GM18858 (cell line): ENCODE measurements at regions not wholly inside any gene's neighbourhood (a gene's known extent, or its start where the extent isn't known, plus 50 kb on each side); places are given as distances from the start of the nearest gene placed in this dataset.

ENCODE experiments used
- ATAC-seq: cut with Tn5 transposase; IDR thresholded peaks from one replicate; pipeline ENCODE4 v1.9.1; 2021; ENCODE audit not compliant: unreplicated experiment

GRCh38 chr13:103306163-103306562, 239.9 kb upstream of the SLC10A2 start:
- no peak for ATAC-seq

- ATAC-seq: no peak
Observed at GRCh38 chr13:103303078-103303651, 236.9 kb upstream of the SLC10A2 start.

DNA sequence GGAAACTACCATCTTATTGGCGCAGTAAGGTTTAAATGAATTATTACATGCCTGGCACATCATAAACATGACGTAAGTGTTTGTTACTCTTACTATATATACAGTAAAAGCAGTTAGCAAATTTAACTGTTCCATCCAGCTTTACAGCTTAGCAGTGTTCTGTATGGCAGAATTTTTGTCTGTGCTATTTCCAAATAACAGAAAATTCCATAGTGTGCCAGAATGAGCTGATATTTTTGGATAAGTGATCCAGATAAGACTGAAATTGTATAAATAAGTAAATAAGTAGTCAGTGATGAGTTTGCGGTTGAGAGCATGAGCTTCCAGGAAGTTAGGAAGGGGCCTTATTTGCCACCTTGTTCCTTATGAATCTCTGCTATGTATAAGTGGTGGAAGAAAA, 236.5 kb upstream of the SLC10A2 start:
- ATAC-seq: no peak

DNA sequence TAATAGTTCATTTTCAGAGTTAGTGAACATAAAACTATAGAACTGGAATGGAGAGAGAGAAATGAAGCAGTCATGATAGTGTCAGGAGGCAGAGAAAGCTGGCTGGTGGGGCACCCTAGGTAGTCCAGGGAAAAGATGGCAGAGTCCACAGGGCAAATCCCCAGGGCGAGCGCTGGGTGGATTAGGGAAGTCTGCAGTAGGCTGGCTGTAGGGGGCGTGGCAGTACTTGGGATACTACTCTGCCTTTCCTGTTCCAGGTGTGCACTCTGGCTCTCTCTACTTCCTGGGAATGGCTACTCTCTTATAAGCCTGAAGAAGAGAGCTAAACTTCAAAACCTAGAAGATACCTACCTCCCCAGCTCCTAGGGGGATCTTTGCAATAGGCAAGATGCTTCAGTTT, 232.9 kb upstream of the SLC10A2 start:
- no peak for ATAC-seq

GRCh38 chr13:103297083-103297482, 230.9 kb upstream of the SLC10A2 start:
- no peak for ATAC-seq

DNA sequence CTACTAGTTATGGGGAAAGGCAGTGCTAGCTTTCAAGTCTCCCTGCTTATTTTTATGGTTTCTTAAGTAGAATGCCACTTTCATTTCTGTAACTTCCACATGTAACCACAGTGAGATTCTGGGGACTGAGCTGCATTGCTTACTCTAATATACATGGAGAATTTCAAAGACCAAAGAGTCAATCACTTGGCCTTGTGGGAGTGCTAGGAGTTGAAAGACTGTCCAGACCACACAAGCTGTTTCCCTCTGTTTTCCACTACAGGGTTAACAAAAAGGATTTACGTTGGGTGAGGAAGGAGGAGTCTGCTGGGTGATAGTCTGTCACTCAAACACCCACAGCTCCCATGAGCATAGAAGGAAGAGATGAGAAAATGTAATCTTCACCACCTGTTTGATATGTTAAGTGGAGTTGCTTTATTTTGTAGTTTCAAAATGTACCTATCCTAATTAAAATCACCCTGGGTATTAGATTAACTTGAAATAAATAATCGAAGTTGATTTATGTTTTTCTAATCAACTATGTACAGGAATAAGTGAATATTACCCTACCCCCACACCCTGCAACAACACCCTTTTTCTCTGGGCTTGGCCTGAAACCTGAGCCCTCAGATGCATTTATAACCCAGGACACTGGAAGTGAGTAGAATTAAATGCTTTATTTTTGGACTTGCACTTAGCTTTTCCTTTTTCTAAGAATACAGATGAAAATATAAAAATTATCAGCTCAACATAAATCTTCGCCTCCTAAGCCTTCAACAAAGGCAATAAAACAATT, 225.8 kb upstream of the SLC10A2 start:
- ATAC-seq: peak; percentile 40

GRCh38 chr13:103291226-103291625, 225.0 kb upstream of the SLC10A2 start:
- no peak for ATAC-seq

GRCh38 chr13:103289681-103290080, 223.5 kb upstream of the SLC10A2 start:
- ATAC-seq: no peak

DNA sequence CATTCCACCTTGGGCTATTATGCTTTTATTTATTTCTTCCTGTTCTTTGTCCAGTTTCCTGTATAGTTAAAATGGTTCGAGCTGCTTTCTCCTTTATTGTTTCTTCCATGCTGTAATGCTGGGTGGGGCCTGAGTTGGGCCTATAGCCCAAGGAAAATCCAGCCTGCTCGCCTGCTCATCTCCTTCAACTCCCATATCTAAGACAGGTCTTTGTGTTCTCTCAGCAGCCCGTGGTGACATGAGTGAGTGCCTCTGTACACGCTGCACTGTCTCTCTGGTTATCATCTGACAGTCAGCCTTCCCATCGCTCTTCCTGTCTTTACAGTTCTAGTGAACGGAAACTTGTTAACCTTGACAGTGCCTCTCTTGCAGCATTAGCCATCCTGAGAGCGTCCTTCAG, 221.9 kb upstream of the SLC10A2 start:
- no peak for ATAC-seq

GRCh38 chr13:103287659-103288058, 221.4 kb upstream of the SLC10A2 start:
- ATAC-seq: no peak

DNA sequence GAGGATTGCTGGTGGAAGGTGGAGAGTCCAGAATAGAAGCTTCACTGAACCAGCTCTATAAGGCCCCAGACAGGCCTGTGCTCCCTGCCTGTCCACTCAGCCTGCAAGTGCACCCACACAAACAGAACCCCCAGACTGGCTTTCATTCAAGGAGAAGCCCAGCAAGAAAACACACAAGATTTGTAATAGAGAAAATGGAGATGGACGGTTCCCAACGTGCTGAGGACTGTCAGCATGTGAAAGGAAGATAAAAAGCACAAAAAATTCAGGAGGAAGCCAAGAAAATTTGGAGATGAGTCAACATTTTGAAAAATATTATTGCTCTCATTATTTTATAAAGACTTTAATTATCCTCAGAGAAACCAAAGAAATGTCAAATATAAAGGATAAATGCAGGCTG, 218.2 kb upstream of the SLC10A2 start:
- ATAC-seq: no peak

- ATAC-seq: no peak
Observed at GRCh38 chr13:103283451-103283820, 217.2 kb upstream of the SLC10A2 start.

DNA sequence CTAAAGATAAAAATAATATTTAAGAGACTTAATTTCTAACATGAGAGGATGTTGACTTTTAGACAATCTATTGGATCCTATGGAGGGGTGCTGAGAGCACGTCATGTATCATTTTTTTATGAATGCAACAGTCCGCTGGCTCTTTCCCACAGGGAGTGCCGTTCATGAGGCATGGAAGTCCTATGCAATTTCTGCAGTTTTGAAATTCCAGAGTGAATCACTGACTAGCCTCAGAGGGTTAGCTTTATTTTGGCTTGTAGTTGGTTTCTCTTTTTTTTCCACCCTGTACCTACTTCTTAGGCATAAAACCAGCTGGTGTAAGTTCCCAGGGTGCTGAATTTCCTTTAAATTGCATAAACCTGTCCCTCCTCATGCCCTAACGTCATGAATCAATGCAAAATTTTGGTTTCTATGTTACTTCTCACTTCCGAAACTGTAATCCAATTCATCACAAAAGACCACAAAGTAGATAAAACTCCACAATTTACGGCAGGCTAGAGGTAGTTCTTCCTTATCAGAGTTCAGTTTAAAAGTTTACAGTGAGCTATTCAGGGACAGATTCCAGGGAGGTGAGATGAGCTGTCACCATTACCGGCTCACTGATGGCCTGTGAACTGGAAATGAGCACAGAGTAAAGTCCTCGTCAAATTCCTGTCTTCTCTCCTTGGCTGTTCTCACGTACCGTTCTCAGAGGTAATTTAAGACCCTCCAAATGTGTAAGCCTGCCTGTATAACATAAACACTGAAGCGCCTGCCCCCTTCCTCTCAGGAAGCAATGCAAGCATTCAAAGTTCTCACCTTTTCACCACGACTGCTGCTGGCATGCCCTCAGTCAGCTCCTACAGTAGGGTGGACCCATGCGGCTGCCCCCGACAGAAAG, 216.6 kb upstream of the SLC10A2 start:
- no peak for ATAC-seq

- ATAC-seq: no peak
Observed at GRCh38 chr13:103277959-103278694, 211.9 kb upstream of the SLC10A2 start.

- ATAC-seq: peak; percentile 89
Observed at GRCh38 chr13:103276775-103277498, 210.7 kb upstream of the SLC10A2 start.

- no peak for ATAC-seq
Observed at GRCh38 chr13:103275722-103276121, 209.5 kb upstream of the SLC10A2 start.

GRCh38 chr13:103275081-103275480, 208.9 kb upstream of the SLC10A2 start:
- no peak for ATAC-seq

GRCh38 chr13:103273825-103274224, 207.6 kb upstream of the SLC10A2 start:
- ATAC-seq: no peak

GRCh38 chr13:103272770-103273169, 206.6 kb upstream of the SLC10A2 start:
- ATAC-seq: peak; percentile 67

- ATAC-seq: no peak
Observed at GRCh38 chr13:103263448-103263847, 197.2 kb upstream of the SLC10A2 start.
